NCI-H1105 (cell line): ENCODE measurements at regions not wholly inside any gene's neighbourhood (a gene's known extent, or its start where the extent isn't known, plus 50 kb on each side); places are given as distances from the start of the nearest gene placed in this dataset.

ENCODE experiments used
- DNase-seq: peaks from one replicate; lab custom pipeline; 2025; lab: John Stamatoyannopoulos, UW

- DNase-seq, result no peak
These were observed 184.7 kb upstream of the DLGAP1 start for GRCh38 chr18:4639628-4640310.

GRCh38 chr18:4638680-4639079, 183.6 kb upstream of the DLGAP1 start:
- no peak for DNase-seq

GRCh38 chr18:4637876-4638275, 182.8 kb upstream of the DLGAP1 start:
- DNase-seq, result no peak

- DNase-seq, result peak; percentile 3
These were observed 181.9 kb upstream of the DLGAP1 start for GRCh38 chr18:4636967-4637366.

- DNase-seq, result no peak
These were observed 176.1 kb upstream of the DLGAP1 start for GRCh38 chr18:4631239-4631638.

- no peak for DNase-seq
These were observed 150.1 kb upstream of the DLGAP1 start for GRCh38 chr18:4605212-4605611.

- DNase-seq, result no peak
These were observed 148.8 kb upstream of the DLGAP1 start for GRCh38 chr18:4603955-4604354.

GRCh38 chr18:4599312-4599711, 144.2 kb upstream of the DLGAP1 start:
- no peak for DNase-seq

- no peak for DNase-seq
These were observed 142.2 kb upstream of the DLGAP1 start for GRCh38 chr18:4597301-4597700.

GRCh38 chr18:4593895-4594294, 138.8 kb upstream of the DLGAP1 start:
- no peak for DNase-seq

GRCh38 chr18:4593459-4593858, 138.4 kb upstream of the DLGAP1 start:
- no peak for DNase-seq

- no peak for DNase-seq
These were observed 134.1 kb upstream of the DLGAP1 start for GRCh38 chr18:4589056-4589800.

GRCh38 chr18:4587204-4587603, 132.1 kb upstream of the DLGAP1 start:
- DNase-seq, result no peak

GRCh38 chr18:4586731-4587130, 131.6 kb upstream of the DLGAP1 start:
- DNase-seq, result no peak

GRCh38 chr18:4582431-4583335, 127.6 kb upstream of the DLGAP1 start:
- DNase-seq, result no peak

GRCh38 chr18:4581966-4582365, 126.9 kb upstream of the DLGAP1 start:
- DNase-seq, result no peak

- no peak for DNase-seq
These were observed 123.3 kb upstream of the DLGAP1 start for GRCh38 chr18:4578449-4578848.

GRCh38 chr18:4573735-4574134, 118.6 kb upstream of the DLGAP1 start:
- DNase-seq, result no peak

- no peak for DNase-seq
These were observed 102.4 kb upstream of the DLGAP1 start for GRCh38 chr18:4557502-4557901.

- no peak for DNase-seq
These were observed 95.9 kb upstream of the DLGAP1 start for GRCh38 chr18:4551001-4551360.

GRCh38 chr18:4549164-4549872, 94.2 kb upstream of the DLGAP1 start:
- no peak for DNase-seq

GRCh38 chr18:4547126-4547525, 92.0 kb upstream of the DLGAP1 start:
- no peak for DNase-seq
